ENCODE measurements at regions not wholly inside any gene's neighbourhood (a gene's known extent, or its start where the extent isn't known, plus 50 kb on each side); places are given as distances from the start of the nearest gene placed in this dataset.

DNA sequence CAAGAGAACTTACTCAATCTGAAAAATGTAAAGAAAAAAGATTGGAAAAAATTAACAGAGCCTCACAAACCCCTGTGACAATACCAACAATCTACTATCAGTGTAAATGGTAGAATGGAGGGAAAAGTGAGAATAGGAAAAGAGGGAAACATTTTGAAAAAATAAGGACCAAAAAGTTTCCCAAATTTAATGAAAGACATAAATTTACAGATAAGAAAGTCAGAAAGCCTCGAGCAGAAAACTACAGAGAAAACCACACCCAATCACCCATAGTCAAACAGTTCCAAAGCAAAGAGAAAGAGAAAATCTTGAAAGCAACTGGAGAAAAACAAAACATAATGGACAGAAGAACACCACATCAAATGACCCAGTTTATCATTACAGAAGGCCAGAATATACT, 142.7 kb upstream of the DIO3 start:
- DNase-seq: no peak

- no peak for DNase-seq
Observed at GRCh38 chr14:101426466-101426865, 134.8 kb upstream of the DIO3 start.

- DNase-seq: no peak
Observed at GRCh38 chr14:101428409-101428808, 132.9 kb upstream of the DIO3 start.

GRCh38 chr14:101435546-101435945, 125.7 kb upstream of the DIO3 start:
- DNase-seq: no peak

DNA sequence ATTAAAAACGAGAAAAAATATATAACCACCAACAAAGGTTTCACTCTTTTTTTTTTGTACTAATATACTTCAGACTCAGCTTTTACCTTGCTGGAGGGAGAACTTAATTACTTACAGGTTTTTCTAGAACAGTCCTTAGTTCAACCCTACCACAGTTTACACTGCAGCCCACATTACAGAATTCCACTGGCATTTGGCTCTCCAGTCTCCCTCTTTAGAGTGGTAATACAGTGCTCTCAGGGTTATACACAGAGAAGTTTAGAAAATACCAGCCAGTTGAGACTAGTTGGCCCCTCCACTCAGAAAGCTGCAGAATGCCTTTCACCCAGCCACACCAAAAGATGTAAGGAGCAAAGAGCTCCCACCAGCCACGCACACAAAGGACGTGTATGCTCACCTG, 122.3 kb upstream of the DIO3 start:
- DNase-seq: no peak

DNA sequence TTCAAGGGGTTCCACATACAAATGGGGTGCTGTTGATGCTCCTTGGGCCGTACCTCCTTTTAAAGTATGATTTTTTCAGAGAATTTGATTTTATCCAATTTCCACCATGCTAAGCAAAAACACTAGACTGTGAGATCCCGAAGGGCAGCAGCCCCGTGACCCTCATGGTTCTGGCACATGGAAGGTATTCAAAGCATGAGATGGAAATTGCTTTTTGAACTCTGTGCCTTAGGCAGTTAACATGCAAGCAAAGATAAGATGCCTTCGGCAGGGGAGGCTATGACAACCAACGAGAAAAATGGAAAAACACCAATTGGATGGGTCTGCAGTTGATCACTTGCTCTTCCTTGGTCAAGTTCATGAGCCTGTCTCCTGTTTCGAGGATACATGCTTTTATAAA, 120.8 kb upstream of the DIO3 start:
- no peak for DNase-seq

DNA sequence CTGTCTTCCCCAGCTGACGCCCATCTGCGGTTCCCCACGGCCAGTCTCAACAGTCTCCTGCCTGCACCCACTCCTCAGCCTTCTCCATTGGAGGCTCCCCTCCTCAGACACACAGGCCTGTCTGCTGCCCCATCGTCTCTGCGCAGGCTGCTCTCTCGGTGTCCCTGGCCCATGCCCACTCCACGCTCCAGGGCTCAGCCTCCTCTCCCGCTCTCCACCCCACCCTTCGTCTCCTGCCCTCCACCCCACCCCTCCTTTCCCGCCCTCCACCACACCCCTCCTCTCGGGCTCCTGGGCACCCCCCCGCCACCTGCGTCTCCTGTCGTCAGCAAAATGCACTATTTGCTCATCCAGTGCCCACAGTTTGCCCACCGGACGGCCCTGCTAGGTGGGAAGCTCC, 119.6 kb upstream of the DIO3 start:
- DNase-seq: no peak

DNA sequence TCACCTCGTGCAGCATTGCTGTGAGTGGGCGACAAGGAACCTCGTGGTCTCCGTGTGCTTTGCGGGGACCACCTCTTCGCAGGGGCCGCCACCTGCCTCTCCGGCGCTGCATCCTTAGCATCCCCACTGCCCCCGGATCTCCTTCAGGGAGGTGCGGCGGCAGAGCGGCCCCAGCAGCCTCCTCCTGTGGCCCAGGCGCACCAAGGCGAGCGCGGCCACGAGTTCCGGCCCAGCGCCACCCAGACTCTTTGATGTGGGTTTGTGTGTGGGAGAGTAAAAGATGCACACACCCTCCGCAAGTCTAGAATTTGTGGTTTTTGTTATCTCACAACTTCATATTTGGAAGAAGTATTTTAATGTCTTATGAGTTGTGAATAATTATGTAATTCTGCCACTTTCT, 118.8 kb upstream of the DIO3 start:
- DNase-seq: no peak

DNA sequence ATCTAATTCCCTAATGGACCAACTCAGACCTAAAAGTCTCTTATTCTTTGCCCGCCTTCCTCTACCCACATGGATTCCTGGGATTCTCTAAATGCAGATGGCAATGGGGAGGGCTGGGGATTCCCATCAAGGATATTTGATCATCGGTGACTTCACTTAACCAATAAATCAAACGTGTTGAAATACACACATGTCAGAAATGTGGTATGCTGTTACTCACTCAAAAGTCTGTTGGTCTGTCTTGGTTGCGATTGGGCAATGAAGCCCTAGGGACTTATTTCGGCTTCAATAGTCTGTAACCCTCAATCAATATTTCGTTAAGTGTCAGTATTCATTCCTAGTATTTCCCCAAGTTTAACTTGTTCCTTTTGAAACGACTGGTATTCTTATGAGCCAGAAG, 117.2 kb upstream of the DIO3 start:
- no peak for DNase-seq

DNA sequence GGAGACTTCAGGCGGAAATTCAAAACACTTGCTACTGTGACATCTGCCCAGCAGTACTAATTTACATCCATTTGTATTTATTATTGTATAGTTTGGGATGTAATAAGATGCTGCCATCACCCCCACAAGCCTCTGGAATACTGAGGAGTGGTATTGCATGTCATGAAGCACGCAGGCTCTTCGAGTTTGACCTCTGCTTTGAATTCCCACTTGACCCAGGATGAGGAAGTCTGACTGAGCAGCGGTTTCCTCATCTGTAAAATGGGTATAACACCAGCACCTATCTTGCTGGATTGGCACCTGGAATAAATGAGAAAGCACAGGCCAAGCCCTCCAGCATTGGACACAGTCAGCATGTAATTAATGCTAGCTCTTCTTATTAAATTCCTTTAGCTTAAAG, 116.0 kb upstream of the DIO3 start:
- DNase-seq: no peak

GRCh38 chr14:101446387-101446969, 114.8 kb upstream of the DIO3 start:
- DNase-seq: no peak

DNA sequence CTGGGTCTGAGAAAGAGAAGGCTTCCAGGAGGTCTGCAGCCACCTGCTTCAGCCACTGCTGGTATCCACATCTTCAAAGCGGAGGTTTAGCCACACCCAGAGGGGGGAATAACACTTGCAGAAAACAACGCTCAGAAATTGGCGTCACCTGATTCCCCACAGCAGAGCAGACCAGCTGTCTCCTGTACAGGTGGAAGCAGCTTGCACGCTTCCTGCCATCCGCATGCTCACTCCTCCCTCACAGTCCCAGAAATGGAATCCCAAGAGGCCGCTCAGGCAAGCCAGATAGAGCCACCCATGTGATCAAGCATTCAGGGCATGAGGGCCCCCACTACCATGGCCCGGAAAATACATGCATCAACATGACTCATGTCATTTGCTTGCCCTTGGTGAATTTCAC, 112.2 kb upstream of the DIO3 start:
- DNase-seq: no peak

DNA sequence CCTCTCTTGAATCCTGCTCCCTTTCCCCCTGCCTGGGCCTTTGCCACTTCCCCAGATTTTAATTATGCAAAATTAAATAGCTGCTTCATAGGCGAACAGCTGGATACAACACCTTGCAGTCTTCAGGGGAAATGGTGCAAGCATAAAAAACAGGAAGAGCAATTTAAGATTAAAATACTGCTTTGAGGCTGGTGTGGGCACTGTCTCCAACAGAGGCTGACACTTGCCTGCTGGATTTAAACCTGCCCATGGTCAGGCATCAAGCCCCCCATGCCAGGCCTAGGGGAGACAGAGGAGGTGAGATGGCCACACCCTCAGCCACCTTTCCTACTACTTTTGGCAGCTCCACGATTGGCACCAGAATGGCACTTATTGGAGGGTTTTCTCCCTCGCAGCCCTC, 110.1 kb upstream of the DIO3 start:
- no peak for DNase-seq

DNA sequence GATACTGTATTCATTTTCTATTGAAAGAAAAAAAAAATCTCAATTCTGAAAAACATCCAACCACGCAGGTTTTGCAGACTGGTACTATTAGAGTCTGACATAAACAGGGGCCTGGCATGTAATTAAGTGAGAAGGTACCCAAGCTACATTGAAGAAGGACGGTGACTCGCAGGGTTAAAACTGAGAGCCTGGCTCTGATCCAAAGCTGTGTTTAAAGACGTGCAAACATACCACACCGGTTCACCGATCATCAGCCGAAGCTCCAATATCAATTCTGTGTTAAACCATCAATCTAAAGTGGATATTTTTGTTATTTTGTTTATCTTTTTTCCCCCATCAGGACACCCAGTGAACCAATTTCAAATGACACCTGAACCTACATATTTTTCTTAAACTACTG, 108.1 kb upstream of the DIO3 start:
- no peak for DNase-seq

DNA sequence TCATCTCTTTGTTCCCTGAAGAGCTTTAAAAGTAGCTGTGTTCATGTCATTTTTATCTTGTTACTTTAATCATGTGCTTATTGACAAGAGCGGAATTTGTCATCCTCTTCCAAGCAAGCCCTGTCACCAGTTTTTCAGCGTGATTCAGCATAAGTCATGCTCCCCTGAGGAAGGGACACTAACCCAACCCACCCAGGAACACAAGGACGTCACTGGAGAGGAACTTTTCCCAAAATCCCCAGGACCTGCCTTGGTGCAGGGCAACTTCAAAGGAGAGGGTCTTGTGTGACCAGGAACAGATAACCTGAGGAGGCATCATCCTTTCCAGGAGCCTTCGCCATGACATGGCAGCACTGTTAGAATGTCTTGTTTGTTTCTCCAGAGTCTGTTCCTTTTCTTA, 107.1 kb upstream of the DIO3 start:
- no peak for DNase-seq

- peak; percentile 85 for DNase-seq
Observed at GRCh38 chr14:101456246-101457175, 104.8 kb upstream of the DIO3 start.

DNA sequence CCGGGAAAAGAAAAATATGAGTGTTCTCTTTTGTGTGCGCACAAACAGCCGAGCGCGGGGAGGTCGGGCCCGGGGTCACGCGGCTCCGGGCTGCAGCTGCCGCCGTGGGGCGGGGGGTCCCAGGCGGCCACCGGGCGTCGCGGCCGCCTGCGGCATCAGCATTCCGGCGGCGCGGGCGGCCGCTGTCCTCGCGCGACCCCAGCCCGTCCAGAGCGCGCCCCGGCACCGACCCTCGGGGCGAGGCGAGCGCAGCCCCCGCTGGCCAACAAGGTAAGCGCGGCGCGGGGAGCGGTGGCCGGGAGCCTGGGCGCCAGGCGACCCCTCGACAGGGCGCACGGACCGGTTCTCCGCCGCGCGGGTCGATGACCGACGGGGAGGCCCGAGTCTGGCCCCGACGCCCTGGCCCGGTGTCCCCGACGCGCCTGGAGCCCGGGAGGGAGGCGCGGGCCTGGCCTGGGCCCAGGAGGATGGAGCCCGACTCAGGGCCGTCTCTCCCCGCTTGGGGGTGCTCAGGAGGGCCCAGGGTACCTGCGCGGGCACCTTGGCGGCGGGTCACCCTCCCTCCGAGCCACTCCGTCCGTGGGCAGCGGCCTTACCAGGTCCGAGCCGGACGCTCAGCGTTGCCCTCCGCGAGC, 103.9 kb upstream of the DIO3 start:
- DNase-seq: no peak

- DNase-seq: peak; percentile 81
Observed at GRCh38 chr14:101457936-101458740, 103.2 kb upstream of the DIO3 start.

- DNase-seq: peak; percentile 79
Observed at GRCh38 chr14:101458741-101459550, 102.3 kb upstream of the DIO3 start.

DNA sequence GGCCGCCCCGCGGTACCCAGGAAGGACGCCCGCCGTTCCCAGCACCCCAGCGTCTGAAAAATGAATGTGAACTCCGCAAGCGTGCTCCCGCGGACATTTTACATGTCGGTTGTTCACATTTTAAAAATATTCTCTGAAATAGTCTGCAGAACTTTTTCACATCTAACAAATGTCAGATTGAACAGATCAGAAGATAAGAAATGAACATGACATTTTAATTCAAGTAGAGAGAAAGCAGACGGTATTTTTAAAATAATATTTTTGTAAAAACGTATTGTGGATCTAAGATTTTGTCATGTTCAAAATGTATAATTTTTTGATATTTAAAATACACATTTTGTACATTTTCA, 101.8 kb upstream of the DIO3 start:
- DNase-seq: no peak

DNA sequence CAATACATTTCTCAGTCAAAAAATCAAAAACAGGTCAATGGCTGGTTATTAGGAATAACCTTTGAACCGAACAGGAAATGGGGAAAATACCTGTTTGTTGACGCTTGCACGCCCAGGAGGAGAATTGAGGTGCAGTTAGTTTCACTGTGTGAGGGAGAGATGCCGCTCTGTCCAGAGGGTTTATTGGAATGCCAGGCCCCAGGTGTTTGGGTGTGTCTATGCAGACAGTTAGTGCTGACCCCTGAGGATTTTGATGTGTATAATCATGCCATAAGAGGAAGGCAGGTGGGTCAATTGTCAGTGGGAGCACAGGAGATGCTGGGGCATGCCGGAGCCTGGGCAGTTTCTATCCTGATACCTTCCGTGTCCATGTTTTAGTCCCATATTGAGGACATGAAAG, 100.8 kb upstream of the DIO3 start:
- DNase-seq: no peak

GRCh38 chr14:101460986-101461750, 100.1 kb upstream of the DIO3 start:
- DNase-seq: no peak
